Medulla oblongata (tissue), 1 donor: ENCODE measurements at regions not wholly inside any gene's neighbourhood (a gene's known extent, or its start where the extent isn't known, plus 50 kb on each side); places are given as distances from the start of the nearest gene placed in this dataset.

ENCODE experiments used
- DNase-seq: peaks from one replicate; pipeline ENCODE4 v3.0.0-alpha.2; 2015; ENCODE audit errors: extremely low spot score

GRCh38 chr1:81330521-81330920, 470.2 kb upstream of the ADGRL2 start:
- DNase-seq, result no peak

- DNase-seq, result no peak
Measured at GRCh38 chr1:81330111-81330510, 470.6 kb upstream of the ADGRL2 start.

GRCh38 chr1:81329041-81329440, 471.7 kb upstream of the ADGRL2 start:
- no peak for DNase-seq

GRCh38 chr1:81327743-81328142, 473.0 kb upstream of the ADGRL2 start:
- DNase-seq, result no peak

- no peak for DNase-seq
Measured at GRCh38 chr1:81327103-81327710, 473.5 kb upstream of the ADGRL2 start.

- no peak for DNase-seq
Measured at GRCh38 chr1:81326212-81326611, 474.5 kb upstream of the ADGRL2 start.

- DNase-seq, result no peak
Measured at GRCh38 chr1:81325397-81325796, 475.3 kb upstream of the ADGRL2 start.

- no peak for DNase-seq
Measured at GRCh38 chr1:81323862-81324261, 476.9 kb upstream of the ADGRL2 start.

GRCh38 chr1:81317191-81317590, 483.5 kb upstream of the ADGRL2 start:
- no peak for DNase-seq

- peak; percentile 10 for DNase-seq
Measured at GRCh38 chr1:81314513-81315233, 486.1 kb upstream of the ADGRL2 start.

GRCh38 chr1:81313289-81313688, 487.4 kb upstream of the ADGRL2 start:
- DNase-seq, result no peak

GRCh38 chr1:81312272-81312754, 488.4 kb upstream of the ADGRL2 start:
- DNase-seq, result no peak

GRCh38 chr1:81310250-81310649, 490.5 kb upstream of the ADGRL2 start:
- DNase-seq, result no peak

GRCh38 chr1:81308191-81308590, 492.5 kb upstream of the ADGRL2 start:
- DNase-seq, result no peak

- no peak for DNase-seq
Measured at GRCh38 chr1:81307786-81308185, 492.9 kb upstream of the ADGRL2 start.

- peak; percentile 71 for DNase-seq
Measured at GRCh38 chr1:81305997-81306452, 494.7 kb upstream of the ADGRL2 start.

GRCh38 chr1:81304187-81304586, 496.5 kb upstream of the ADGRL2 start:
- no peak for DNase-seq

- no peak for DNase-seq
Measured at GRCh38 chr1:81299892-81300291, 500.8 kb upstream of the ADGRL2 start.

- DNase-seq, result no peak
Measured at GRCh38 chr1:81298266-81298665, 502.5 kb upstream of the ADGRL2 start.

GRCh38 chr1:81296601-81297000, 504.1 kb upstream of the ADGRL2 start:
- no peak for DNase-seq

GRCh38 chr1:81290326-81290725, 510.4 kb upstream of the ADGRL2 start:
- no peak for DNase-seq

GRCh38 chr1:81288689-81289088, 512.0 kb upstream of the ADGRL2 start:
- no peak for DNase-seq

- peak; percentile 4 for DNase-seq
Measured at GRCh38 chr1:81287411-81288080, 513.2 kb upstream of the ADGRL2 start.
